Suprapubic skin (tissue), 3 donors: ENCODE measurements at regions not wholly inside any gene's neighbourhood (a gene's known extent, or its start where the extent isn't known, plus 50 kb on each side); places are given as distances from the start of the nearest gene placed in this dataset.

Experiments
- CTCF ChIP-seq, 2 donors: fragments of 200-600 bp in 1 of 2; fragments of 450-650 bp in 1 of 2; sonication (generic) in 1 of 2; IDR thresholded peaks; one replicate each; pipeline ENCODE4 v1.5.1; 2016 to 2019; ENCODE audit warnings: antibody characterized with exemption in 2 of 2, mild to moderate bottlenecking in 1 of 2, moderate library complexity in 1 of 2
- EP300 ChIP-seq: sonication (generic); formaldehyde crosslinking; IDR thresholded peaks from one replicate; pipeline ENCODE4 v1.6.1; 2017; ENCODE audit warnings: antibody characterized with exemption
- POLR2A ChIP-seq, 2 donors: fragments of 450-650 bp; IDR thresholded peaks; one replicate each; pipeline ENCODE4 v1.6.1; 2017; ENCODE audit warnings: antibody characterized with exemption in 2 of 2, mild to moderate bottlenecking in 2 of 2, moderate library complexity in 2 of 2

- no peak for TF ChIP-seq CTCF (IDR thresholded peaks at IDR 0.05)
- no peak for TF ChIP-seq POLR2A (IDR thresholded peaks at IDR 0.05)
- no peak for TF ChIP-seq EP300
These were observed 172.4 kb upstream of the MYLIP start for GRCh38 chr6:15956205-15957106.
